ENCODE measurements at regions not wholly inside any gene's neighbourhood (a gene's known extent, or its start where the extent isn't known, plus 50 kb on each side); places are given as distances from the start of the nearest gene placed in this dataset.

GRCh38 chrX:113800955-113801354, 782.9 kb upstream of the HTR2C start:
- TF ChIP-seq CTCF (conservative IDR thresholded peaks at IDR 0.05; ENCODE audit: low read depth in 2 of 2) (no peak), EZH2phosphoT487 (IDR thresholded peaks at IDR 0.05; ENCODE audit: unreplicated experiment) (no peak), POLR2AphosphoS5 (IDR thresholded peaks at IDR 0.05; ENCODE audit: low read depth) (no peak), CREB1 (CRISPR knock-in tag; IDR thresholded peaks at IDR 0.05; ENCODE audit: low read depth) (no peak), EZH2 (IDR thresholded peaks at IDR 0.05; ENCODE audit: low read depth, unreplicated experiment) (no peak), ZNF114 (CRISPR knock-in tag; IDR thresholded peaks at IDR 0.05) (no peak), STAT1 (IDR thresholded peaks at IDR 0.05; ENCODE audit: unreplicated experiment) (no peak), REST (IDR thresholded peaks at IDR 0.05; ENCODE audit: unreplicated experiment) (no peak), NANOG (IDR thresholded peaks at IDR 0.05; ENCODE audit: borderline replicate concordance) (no peak), ZNF331 (CRISPR knock-in tag; IDR thresholded peaks at IDR 0.05; ENCODE audit: low read depth) (no peak), ETS1 (IDR thresholded peaks at IDR 0.05) (no peak)

Data from GM23338 (cell line).